GM18505 (cell line): ENCODE measurements at regions not wholly inside any gene's neighbourhood (a gene's known extent, or its start where the extent isn't known, plus 50 kb on each side); places are given as distances from the start of the nearest gene placed in this dataset.

Source experiments
- ATAC-seq: cut with Tn5 transposase; IDR thresholded peaks from one replicate; pipeline ENCODE4 v1.9.1; 2021; ENCODE audit not compliant: unreplicated experiment
- POLR2A ChIP-seq: IDR thresholded peaks from 4 replicates; pipeline ENCODE4 v1.6.1; 2011; ENCODE audit warnings: borderline replicate concordance; ENCODE audit not compliant: insufficient read depth, insufficient read length; ENCODE audit errors: extremely low read depth

DNA sequence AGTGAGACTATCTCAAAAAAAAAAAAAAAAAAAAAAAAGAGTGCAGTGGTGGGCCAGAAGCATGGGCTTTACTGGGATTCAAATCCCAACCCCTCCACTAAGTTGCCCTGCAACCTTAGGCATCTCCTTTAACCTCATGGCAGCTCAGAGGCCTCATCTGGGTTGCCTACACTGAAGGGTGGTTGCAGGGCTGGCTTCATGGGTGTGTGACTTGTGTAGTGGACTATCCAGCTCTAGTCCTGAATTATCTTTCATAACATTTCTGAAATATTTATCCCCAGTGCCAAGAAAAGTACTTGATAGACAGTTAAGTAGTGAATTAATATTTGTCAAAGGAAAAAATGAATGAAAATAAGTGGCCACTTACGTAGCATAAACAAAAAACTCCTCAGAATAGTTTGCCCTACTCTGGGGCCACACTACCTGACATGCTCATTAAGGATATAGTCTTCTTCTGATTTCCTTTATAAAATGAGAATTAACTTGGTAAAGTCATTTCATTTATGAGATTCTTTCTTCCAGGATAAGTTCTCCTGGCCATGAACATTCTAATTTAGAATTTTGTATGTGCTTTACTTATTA is 116.0 kb upstream of the SYT13 start:
- no peak for TF ChIP-seq POLR2A

DNA sequence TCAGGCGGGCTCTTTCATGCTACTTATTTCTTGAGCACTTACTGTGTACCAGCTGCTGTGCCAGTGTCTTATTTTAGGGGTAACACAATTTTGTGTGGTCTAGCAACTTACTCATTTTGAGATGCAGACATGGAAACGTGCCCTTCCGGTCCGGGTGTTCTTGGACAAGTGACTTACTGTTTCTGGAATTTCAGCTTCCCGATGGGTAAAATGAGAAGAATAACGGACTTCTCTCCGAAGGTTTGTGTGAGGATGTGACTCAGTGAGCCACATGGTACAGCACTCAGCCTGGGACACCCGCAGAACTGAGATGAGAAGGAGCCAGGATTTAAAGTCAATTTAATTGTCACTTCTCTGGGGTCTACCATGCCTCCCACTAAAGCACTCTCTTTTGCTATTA is 114.5 kb upstream of the SYT13 start:
- no peak for TF ChIP-seq POLR2A
- no peak for ATAC-seq

More for the DNA sequence above, 116.0 kb upstream of the SYT13 start:
- ATAC-seq = no peak

DNA sequence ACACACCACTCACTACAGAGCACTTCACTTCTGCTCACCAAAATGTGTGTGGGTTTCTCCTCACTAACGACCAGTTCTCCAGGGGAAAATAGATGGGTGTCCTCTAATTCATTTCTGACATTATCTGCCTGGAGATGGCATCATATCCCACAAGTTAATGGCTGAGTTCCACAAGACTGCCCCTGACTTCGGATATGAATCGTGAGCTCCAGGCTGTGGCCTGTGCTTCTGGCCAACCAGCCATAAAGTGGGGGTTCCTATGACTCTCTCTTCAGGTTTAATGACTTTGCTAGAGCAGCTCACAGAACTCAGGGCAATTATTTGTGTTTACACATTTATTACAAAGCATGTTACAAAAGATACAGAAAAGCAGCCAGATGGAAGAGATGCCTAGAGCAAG is 113.0 kb upstream of the SYT13 start:
- ATAC-seq = no peak
- no peak for TF ChIP-seq POLR2A

DNA sequence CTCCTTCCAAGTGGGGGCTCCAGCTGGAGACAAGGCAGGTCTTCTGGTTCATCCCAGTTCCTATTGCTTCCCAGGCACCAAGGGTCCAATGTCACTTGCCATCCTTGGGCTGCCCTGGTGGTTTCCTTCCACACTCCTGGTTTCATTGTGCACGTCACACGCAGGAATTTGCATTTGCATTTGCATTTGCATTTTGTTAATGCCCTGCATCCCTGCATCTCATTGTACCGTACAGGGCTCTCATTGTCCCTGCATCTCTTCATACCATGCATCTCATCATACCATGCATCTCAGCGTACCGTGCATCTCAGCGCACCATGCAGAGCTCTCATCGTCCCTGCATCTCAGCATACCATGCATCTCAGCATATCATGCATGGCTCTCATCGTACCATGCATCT is 112.2 kb upstream of the SYT13 start:
- ATAC-seq = no peak
- no peak for TF ChIP-seq POLR2A

DNA sequence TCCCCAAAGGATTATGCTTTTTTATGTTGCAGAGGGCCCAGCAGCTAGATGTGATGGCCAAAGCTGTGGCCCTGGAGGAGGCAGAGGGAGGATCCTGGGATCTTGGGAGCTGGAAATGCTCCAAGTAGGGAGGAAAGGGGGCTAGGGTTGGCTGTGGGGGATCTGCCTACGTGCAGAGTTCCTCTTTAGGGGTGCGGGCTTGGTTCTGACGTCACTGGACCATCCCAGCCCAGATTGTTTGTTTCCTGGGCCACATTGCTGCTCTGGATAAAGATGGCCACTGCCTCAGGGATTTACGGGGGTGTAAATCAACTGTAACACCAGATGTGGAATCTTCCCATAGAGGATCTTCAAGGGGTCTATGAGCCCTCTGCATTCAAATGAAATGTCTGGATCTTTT is 110.3 kb upstream of the SYT13 start:
- TF ChIP-seq POLR2A = no peak
- no peak for ATAC-seq

DNA sequence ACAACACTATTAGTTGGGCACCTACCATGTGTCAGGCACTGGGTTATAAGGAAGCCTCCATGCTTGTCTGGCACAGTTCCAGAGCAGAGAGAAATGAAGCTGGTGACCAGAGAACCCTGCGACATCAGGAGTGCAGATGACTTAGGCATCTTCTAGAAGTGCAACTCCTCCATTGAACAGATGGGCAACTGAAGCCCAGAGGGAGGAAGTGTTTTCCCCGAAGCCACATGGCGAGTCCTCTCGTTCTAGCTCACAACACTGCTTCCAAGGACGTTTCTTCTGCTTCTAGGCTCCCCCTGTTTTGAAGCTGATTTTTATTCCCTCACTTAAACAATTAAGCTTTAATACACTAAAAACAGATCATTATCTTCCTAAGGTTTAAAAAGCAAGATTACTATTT is 109.8 kb upstream of the SYT13 start:
- no peak for ATAC-seq
- no peak for TF ChIP-seq POLR2A

DNA sequence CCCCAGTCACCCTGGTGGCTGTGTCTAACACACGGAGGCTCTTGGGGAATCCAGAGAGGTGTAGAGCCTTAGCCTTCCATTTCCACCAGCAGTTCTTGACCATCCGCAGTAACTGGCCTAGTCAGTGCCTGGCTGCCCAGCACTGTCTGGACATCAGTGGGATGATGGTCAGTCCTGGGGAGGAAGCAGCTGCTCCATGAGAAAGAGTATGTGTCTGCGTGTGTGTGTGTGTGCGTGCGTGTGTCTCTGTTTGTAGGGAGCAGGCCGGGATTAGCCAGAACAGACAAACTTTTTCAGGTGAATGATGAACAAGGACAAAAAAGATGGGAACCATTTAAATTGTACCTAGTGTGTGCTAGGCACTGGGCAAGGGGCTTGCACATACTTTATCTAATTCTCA is 109.3 kb upstream of the SYT13 start:
- TF ChIP-seq POLR2A = no peak
- ATAC-seq = no peak

DNA sequence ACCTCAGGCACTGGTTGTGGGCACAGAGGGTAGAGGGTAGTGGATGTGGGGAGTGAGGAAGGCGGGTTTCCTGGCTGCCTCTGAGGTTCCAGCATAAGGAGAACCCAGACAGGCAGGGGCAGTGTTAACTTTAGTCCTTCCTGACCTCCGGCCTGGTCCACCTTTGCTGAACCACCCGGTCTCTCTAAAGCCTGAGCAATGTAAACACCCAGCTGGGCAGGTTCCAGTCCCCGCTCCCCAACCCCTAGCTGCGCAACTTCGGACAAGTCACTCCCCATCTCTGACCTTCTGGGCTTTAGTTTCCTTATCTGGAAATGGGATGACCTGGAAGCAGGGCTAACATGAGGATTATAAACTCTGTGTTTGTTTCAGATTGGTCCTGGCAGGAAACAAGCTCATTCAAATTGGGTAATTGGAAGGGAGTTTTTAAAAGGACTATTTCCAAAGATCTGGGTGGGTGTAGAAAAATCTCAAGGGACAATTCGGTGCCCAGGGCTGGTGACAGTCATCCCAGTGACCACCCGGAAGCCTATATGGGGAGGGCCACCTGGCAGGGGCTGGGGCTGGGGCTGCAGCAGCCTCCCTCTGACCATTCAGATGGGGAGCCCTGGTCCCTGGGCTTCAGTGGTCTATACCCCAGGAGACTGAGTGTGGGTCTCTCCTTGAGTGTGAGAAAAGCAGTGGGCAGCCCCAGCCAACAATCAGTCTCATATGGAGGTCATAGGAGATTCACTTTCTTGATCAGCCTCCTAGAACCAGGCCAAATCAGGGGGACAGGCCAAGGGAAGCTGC is 108.3 kb upstream of the SYT13 start:
- no peak for TF ChIP-seq POLR2A
- no peak for ATAC-seq

DNA sequence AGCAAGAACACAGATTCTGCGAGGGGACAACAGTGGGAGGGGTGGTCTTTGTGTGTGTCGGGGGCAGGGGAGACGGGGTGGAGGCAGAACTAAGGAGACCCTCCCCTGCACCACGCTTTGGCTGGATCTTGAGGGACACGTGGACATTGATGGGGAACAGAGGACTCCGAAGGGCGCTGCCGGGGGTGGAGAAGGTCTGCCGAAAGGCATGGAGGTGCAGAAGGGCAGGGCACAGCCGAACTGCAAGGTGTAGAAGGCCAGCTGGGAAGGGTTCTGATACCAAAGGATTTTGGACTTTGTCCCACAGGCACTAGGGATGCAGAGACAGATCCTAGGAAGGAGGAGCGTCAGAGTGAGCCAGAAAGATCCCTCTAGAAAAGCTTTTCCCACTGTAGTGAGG is 107.7 kb upstream of the SYT13 start:
- TF ChIP-seq POLR2A = no peak
- ATAC-seq = no peak

DNA sequence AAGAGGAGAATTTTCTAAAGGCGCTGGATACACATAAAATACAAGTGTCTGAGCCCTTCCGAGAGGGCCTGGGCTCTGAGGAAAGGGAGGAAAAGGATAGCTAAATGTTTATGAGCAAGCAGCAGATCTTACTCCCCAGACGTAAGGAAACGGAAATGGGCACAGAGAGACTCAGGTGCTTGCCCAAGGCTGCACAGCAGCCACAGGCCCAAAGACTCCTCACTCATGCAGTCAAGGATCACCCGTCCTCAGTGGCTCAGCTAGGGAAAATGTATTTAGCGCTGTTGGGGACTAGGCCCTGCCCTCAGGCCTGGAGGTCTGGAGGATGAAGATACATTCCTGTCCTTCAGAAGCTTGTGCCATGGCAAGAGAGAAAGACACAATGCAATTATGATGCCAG is 107.2 kb upstream of the SYT13 start:
- TF ChIP-seq POLR2A = no peak
- no peak for ATAC-seq

DNA sequence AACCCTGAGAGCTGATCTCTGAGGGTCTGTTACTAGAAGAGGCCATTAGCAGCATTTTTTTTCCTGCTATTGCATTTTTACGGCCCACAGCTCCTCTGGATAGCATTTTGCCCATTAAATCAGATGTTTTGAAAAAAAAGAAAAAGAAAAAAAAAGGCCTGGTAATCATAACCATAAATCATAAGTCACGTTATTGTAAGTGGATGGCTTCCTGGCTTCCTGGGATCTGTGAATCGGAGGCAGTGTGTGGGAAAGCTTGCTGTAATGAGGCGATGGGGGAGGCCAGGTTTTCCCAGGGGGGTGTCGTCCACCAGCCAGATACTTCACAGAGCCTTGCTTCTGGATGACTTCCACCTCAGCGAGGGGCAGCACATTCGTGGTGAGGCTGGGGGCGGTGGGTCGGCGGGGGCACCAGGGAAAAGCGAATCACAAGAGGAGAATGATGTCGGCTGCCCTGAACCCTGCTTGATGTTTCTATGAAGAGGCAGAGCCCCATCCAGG is 106.5 kb upstream of the SYT13 start:
- ATAC-seq = no peak
- no peak for TF ChIP-seq POLR2A

DNA sequence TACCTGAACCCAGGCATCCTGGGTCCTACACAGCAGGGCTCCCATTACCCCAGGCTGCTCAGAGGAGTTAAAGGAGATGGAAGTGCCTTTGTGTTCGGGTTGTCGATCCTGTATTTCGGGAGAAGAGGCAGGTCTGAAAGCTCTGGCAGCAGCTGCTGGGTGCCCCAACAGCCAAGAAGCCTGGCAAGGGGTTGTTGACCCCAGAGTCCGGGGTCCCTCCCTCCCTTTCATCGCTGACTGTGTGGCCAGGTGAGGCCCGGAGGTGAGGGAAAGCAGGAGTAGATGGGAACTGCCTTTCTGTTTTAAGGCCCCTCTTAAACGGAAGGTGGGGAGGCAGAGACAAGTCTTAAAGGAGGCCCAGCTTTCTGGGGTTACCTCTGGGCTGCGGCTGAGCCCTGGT is 106.0 kb upstream of the SYT13 start:
- ATAC-seq = no peak
- no peak for TF ChIP-seq POLR2A

DNA sequence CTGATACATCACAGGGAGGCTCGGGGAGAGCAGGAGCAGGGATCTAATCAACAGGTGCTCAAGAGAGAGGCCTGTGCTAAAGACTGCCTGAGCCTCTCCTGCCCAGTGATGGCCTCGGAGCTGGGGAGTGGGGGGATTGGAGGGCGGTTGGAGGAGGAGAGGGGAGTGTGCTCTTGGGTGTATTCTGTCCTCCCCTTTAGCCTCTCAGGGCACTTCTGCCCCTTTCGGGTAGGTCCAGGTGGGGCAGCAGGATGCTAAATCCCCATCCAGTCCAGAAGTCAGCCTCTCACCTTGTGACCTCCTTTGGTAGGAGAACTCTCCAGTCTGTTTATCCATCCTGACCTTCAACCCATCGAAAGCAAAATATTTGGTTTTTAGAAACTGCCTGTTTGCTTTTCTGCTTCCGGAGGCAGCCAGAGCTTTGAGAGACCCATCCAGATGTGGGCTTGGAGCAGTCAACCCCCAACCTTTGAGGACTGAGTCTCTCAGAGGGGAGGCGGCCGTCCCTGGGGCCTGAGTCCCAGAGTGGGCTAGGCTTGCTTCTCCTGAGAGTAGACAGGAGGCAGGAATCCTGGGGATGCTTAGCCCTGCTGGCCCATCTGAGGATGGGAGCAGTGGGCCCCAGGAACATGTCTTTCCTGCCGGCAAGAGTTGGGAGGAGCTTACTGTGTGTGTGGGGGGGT is 105.2 kb upstream of the SYT13 start:
- ATAC-seq = no peak
- no peak for TF ChIP-seq POLR2A

DNA sequence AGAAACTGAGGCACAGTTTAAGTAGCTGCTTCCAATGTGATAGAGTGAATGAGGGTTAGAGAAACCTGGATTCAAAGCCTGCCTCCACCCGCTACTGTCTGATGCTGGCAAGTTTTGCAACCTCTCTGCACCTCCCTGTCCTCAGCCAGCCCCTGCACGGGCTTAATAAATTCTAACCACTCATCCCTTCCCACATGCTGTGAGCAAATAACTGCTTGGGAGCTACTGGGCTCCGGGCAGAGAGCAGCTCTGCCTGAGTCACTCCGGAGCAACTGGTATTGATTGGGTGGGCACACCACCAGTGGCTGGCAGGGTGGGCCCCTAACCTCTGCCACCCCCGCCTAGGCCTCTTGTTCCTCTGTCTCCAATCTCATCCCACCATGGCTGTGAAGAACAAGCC is 104.3 kb upstream of the SYT13 start:
- TF ChIP-seq POLR2A = no peak
- ATAC-seq = no peak
